HEK293 (cell line): ENCODE measurements at regions not wholly inside any gene's neighbourhood (a gene's known extent, or its start where the extent isn't known, plus 50 kb on each side); places are given as distances from the start of the nearest gene placed in this dataset.

ENCODE experiments used
- BCL11B ChIP-seq: fragments of 450-650 bp; formaldehyde crosslinking; IDR thresholded peaks from 2 replicates; pipeline ENCODE4 v1.5.1; 2016; ENCODE audit warnings: low read depth, missing biosample characterization, missing genetic modification characterization
- CTCF ChIP-seq: fragments of 450-650 bp; formaldehyde crosslinking; IDR thresholded peaks from 2 replicates; pipeline ENCODE4 v1.5.1; 2016; ENCODE audit warnings: missing biosample characterization, missing genetic modification characterization
- FEZF1 ChIP-seq: fragments of 450-650 bp; formaldehyde crosslinking; IDR thresholded peaks from 2 replicates; pipeline ENCODE4 v1.5.1; 2016; ENCODE audit warnings: missing biosample characterization, missing genetic modification characterization
- PRDM1 ChIP-seq: fragments of 450-650 bp; formaldehyde crosslinking; IDR thresholded peaks from 2 replicates; pipeline ENCODE4; 2016; ENCODE audit warnings: missing biosample characterization, missing genetic modification characterization
- ZFP3 ChIP-seq: fragments of 450-650 bp; formaldehyde crosslinking; IDR thresholded peaks from 2 replicates; pipeline ENCODE4 v1.5.1; 2016; ENCODE audit warnings: low read depth, missing biosample characterization, missing genetic modification characterization
- ZNF10 ChIP-seq: fragments of 450-650 bp; formaldehyde crosslinking; IDR thresholded peaks from 2 replicates; pipeline ENCODE4 v1.5.1; 2017; ENCODE audit warnings: missing biosample characterization, missing genetic modification characterization
- ZNF514 ChIP-seq: fragments of 450-650 bp; formaldehyde crosslinking; IDR thresholded peaks from 2 replicates; pipeline ENCODE4 v1.5.1; 2016; ENCODE audit warnings: missing biosample characterization, missing genetic modification characterization
- ZXDB ChIP-seq: fragments of 450-650 bp; formaldehyde crosslinking; IDR thresholded peaks from 2 replicates; pipeline ENCODE4 v1.5.1; 2016; ENCODE audit warnings: missing biosample characterization, missing genetic modification characterization

- TF ChIP-seq ZFP3 (tag by site-specific recombination) (no peak), ZNF514 (tag by site-specific recombination) (no peak), ZNF10 (no peak), FEZF1 (tag by site-specific recombination) (no peak), BCL11B (tag by site-specific recombination) (no peak), CTCF (no peak), ZXDB (tag by site-specific recombination) (no peak), PRDM1 (no peak)
These were observed 241.0 kb upstream of the PRSS1 start for GRCh38 chr7:142508251-142508650.
